ENCODE measurements at regions not wholly inside any gene's neighbourhood (a gene's known extent, or its start where the extent isn't known, plus 50 kb on each side); places are given as distances from the start of the nearest gene placed in this dataset.

- TF ChIP-seq SUZ12 (IDR thresholded peaks at IDR 0.05; ENCODE audit: extremely low read depth, insufficient read depth, insufficient read length) (no peak), ZNF274 (IDR thresholded peaks at IDR 0.05; ENCODE audit: low read depth, low read length) (no peak)
These were observed 154.1 kb upstream of the KLHL29 start for GRCh38 chr2:23230885-23231284.
